PFSK-1 (cell line): ENCODE measurements at regions not wholly inside any gene's neighbourhood (a gene's known extent, or its start where the extent isn't known, plus 50 kb on each side); places are given as distances from the start of the nearest gene placed in this dataset.

Experiments used
- FOXP2 ChIP-seq: optimal IDR thresholded peaks from 2 replicates; pipeline ENCODE3; 2011; ENCODE audit warnings: borderline replicate concordance, control low read depth, inconsistent platforms; ENCODE audit not compliant: insufficient read depth; ENCODE audit errors: extremely low read length, extremely low read depth
- POLR2AphosphoS5 ChIP-seq: IDR thresholded peaks from 2 replicates; pipeline ENCODE4 v1.6.1; 2012; ENCODE audit warnings: low read depth, mild to moderate bottlenecking, control low read depth, low read length, moderate library complexity
- SIN3A ChIP-seq: IDR thresholded peaks from 2 replicates; pipeline ENCODE4 v1.6.1; 2012; ENCODE audit warnings: mild to moderate bottlenecking, low read length, moderate library complexity, borderline replicate concordance; ENCODE audit not compliant: insufficient read depth
- TAF1 ChIP-seq: IDR thresholded peaks from 2 replicates; pipeline ENCODE4 v1.6.1; 2012; ENCODE audit warnings: low read length, control low read depth, borderline replicate concordance; ENCODE audit not compliant: insufficient read depth
- TF ChIP-seq, protein P1 (sequence below), 2 experiments: IDR thresholded peaks; 2 replicates each; pipeline versions ENCODE4 v1.6.1 to v1.8.0; 2011 to 2012; ENCODE audit warnings: low read depth in 2 of 2, low read length in 2 of 2, control low read depth in 1 of 2, inconsistent platforms in 1 of 2, mild to moderate bottlenecking in 1 of 2, moderate library complexity in 1 of 2; ENCODE audit not compliant: insufficient read depth in 1 of 2

DNA sequence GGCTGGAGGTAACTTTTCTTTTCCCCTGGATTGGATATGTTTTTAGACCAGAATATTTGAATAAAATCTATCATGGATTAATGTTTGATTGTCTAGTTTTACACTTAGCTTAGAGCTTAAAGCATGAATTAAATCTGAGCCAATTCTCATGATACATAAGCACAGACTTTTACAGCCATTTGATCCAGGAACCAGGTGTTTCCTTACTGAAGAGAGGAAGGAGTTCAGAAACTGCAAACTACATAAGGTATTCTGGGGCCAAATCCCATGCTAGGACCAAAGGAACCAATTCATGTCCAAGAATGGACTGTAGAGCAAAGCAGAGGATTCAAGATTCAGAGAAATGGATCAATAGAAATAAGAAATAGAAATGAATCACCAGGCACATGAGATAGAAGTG is 360.4 kb upstream of the ZNF608 start:
- TF ChIP-seq, protein P1, sequence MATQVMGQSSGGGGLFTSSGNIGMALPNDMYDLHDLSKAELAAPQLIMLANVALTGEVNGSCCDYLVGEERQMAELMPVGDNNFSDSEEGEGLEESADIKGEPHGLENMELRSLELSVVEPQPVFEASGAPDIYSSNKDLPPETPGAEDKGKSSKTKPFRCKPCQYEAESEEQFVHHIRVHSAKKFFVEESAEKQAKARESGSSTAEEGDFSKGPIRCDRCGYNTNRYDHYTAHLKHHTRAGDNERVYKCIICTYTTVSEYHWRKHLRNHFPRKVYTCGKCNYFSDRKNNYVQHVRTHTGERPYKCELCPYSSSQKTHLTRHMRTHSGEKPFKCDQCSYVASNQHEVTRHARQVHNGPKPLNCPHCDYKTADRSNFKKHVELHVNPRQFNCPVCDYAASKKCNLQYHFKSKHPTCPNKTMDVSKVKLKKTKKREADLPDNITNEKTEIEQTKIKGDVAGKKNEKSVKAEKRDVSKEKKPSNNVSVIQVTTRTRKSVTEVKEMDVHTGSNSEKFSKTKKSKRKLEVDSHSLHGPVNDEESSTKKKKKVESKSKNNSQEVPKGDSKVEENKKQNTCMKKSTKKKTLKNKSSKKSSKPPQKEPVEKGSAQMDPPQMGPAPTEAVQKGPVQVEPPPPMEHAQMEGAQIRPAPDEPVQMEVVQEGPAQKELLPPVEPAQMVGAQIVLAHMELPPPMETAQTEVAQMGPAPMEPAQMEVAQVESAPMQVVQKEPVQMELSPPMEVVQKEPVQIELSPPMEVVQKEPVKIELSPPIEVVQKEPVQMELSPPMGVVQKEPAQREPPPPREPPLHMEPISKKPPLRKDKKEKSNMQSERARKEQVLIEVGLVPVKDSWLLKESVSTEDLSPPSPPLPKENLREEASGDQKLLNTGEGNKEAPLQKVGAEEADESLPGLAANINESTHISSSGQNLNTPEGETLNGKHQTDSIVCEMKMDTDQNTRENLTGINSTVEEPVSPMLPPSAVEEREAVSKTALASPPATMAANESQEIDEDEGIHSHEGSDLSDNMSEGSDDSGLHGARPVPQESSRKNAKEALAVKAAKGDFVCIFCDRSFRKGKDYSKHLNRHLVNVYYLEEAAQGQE (IDR thresholded peaks at IDR 0.05; ENCODE audit: insufficient read depth in 1 of 2, low read depth in 2 of 2, low read length in 2 of 2): no peak
- TF ChIP-seq TAF1 (no peak), FOXP2 (no peak)

DNA sequence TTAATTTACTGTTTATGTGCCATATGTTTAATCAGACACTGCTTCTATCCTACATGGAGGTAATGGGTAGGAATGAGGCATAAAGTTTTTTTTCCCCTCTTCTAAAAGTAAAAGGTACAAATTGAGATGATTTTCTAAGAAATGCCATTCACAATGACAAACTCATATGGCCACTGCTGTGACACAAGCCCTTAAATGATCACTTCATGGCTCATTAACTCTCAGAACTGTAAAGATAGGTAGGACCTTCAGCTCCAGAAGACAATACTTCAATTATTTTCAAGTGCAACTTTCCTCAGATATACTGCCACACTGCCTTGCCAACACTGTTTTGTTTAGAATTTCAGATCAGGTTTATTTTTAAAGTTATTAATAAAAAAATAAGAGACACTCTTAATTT is 362.9 kb upstream of the ZNF608 start:
- TF ChIP-seq POLR2AphosphoS5: no peak
- no peak for TF ChIP-seq SIN3A
- TF ChIP-seq, protein P1 (IDR thresholded peaks at IDR 0.05; ENCODE audit: insufficient read depth in 1 of 2, low read depth in 2 of 2, low read length in 2 of 2): no peak
- TF ChIP-seq TAF1: no peak
- no peak for TF ChIP-seq FOXP2

DNA sequence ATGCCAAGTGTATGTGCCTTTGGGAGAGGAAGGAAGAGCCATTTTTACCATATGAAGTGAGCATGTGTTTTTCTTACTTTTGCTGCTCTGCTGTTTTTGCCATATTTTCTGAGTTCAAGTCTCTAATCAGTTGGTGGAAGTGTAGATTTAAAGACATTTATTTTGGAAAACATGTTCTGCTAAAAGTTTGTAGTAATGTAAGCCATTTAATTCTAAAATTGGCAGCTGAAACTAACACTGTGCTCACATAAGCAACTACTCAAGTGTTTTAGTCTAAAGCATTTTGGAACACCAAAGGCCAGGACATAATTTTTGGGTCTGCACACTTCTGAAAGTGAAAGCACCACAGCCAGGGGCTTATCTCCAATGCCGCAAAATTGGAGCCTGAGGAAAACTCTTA is 363.4 kb upstream of the ZNF608 start:
- TF ChIP-seq TAF1: no peak
- TF ChIP-seq POLR2AphosphoS5: no peak
- no peak for TF ChIP-seq FOXP2
- TF ChIP-seq, protein P1 (IDR thresholded peaks at IDR 0.05; ENCODE audit: insufficient read depth in 1 of 2, low read depth in 2 of 2, low read length in 2 of 2): no peak
- no peak for TF ChIP-seq SIN3A

DNA sequence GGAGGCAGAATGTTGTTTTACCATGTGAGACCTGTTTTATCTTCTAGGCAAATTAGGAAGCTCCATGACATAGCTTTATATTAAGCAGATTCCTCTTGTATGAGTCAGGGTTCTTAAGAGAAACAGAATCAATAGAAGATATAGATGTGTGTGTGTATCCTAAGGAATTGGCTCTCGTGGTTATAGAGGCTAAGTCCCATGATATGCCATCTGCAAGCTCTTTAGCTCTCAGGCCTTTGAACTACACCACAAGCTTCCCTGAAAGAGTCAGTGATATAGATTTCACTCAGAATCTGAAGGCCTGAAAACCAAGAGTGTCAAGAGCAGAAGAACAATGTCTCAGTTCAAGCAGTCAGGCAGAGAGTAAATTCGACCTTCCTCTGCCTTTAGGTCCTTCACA is 365.8 kb upstream of the ZNF608 start:
- no peak for TF ChIP-seq SIN3A
- no peak for TF ChIP-seq FOXP2
- TF ChIP-seq POLR2AphosphoS5: no peak
- TF ChIP-seq, protein P1 (IDR thresholded peaks at IDR 0.05; ENCODE audit: insufficient read depth in 1 of 2, low read depth in 2 of 2, low read length in 2 of 2): no peak
- TF ChIP-seq TAF1: no peak

DNA sequence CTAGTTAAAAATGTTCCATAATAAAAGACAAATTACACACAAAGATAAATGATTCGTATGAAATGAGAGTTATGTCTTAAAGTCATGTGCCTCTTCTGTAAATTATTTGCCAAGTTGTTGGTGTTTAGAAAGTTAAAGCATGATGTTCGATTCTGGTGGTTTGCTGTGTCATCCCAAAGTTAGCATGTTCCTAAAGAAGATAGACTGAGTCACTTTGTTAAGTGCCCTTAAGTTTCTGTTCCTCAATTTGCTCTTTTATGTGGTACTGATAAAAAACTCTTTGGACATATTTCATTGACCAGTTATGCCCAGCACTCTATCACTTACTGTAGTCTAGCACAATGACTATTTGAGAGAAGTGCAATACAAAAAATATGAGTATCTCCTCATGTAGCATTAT is 366.9 kb upstream of the ZNF608 start:
- no peak for TF ChIP-seq TAF1
- no peak for TF ChIP-seq SIN3A
- TF ChIP-seq FOXP2: no peak
- TF ChIP-seq, protein P1 (IDR thresholded peaks at IDR 0.05; ENCODE audit: insufficient read depth in 1 of 2, low read depth in 2 of 2, low read length in 2 of 2): no peak
